WERI-Rb-1 (cell line): ENCODE measurements at regions not wholly inside any gene's neighbourhood (a gene's known extent, or its start where the extent isn't known, plus 50 kb on each side); places are given as distances from the start of the nearest gene placed in this dataset.

Experiments
- DNase-seq: peaks from one replicate; pipeline ENCODE4 v3.0.0-alpha.2; 2020
- H3K27ac ChIP-seq: fragments of 250-450 bp; sonication (Bioruptor Pico); 2 replicates; pipeline ENCODE4 v1.5.1; 2020; ENCODE audit warnings: mild to moderate bottlenecking, moderate library complexity
- H3K27me3 ChIP-seq: fragments of 250-450 bp; sonication (Bioruptor Pico); 2 replicates; pipeline ENCODE4 v1.5.1; 2021; ENCODE audit warnings: mild to moderate bottlenecking, low read depth, moderate library complexity; ENCODE audit not compliant: insufficient read depth, severe bottlenecking
- H3K36me3 ChIP-seq: fragments of 250-450 bp; sonication (Bioruptor Pico); 2 replicates; pipeline ENCODE4 v1.5.1; 2020; ENCODE audit warnings: mild to moderate bottlenecking, moderate library complexity
- H3K4me3 ChIP-seq: 2 replicates; pipeline ENCODE4 v1.5.1; 2011; ENCODE audit warnings: low read depth, mild to moderate bottlenecking, control low read depth, low read length
- H3K9me3 ChIP-seq: fragments of 250-450 bp; sonication (Bioruptor Pico); 2 replicates; pipeline ENCODE4 v1.5.1; 2021; ENCODE audit warnings: mild to moderate bottlenecking, moderate library complexity; ENCODE audit not compliant: severe bottlenecking
- TF ChIP-seq, protein P1 (sequence below): IDR thresholded peaks from 2 replicates; pipeline ENCODE4 v1.5.1; 2011; ENCODE audit warnings: low read depth, mild to moderate bottlenecking, control low read depth, inconsistent platforms, low read length

DNA sequence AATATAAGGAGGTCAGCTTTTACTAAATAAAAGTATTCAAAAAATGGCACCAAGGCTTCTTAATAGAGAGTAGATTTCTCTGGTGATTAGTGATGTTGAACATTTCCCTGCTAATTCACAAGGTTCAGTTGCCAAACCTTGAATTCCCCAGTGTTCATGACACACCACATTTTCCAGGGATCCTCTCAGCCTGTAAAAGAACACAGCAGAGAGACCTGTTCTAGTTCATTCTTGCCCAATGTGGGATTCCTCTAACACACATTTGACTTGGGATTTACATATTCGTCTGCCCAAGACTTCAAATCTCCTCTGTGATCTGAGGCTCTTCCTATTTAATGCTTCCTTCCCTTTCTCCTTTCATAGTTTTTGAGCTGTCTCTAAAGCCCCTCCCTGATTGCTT, 273.2 kb upstream of the CDH9 start:
- TF ChIP-seq, protein P1, sequence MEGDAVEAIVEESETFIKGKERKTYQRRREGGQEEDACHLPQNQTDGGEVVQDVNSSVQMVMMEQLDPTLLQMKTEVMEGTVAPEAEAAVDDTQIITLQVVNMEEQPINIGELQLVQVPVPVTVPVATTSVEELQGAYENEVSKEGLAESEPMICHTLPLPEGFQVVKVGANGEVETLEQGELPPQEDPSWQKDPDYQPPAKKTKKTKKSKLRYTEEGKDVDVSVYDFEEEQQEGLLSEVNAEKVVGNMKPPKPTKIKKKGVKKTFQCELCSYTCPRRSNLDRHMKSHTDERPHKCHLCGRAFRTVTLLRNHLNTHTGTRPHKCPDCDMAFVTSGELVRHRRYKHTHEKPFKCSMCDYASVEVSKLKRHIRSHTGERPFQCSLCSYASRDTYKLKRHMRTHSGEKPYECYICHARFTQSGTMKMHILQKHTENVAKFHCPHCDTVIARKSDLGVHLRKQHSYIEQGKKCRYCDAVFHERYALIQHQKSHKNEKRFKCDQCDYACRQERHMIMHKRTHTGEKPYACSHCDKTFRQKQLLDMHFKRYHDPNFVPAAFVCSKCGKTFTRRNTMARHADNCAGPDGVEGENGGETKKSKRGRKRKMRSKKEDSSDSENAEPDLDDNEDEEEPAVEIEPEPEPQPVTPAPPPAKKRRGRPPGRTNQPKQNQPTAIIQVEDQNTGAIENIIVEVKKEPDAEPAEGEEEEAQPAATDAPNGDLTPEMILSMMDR, result no peak
- Histone ChIP-seq H3K9me3 (no peaks in the 10 kb centered on the region), H3K36me3 (no peaks in the 10 kb centered on the region), H3K4me3 (no peak overlapping the region), H3K27ac (no peak overlapping the region), H3K27me3 (no peaks in the 10 kb centered on the region)
- no peak for DNase-seq

DNA sequence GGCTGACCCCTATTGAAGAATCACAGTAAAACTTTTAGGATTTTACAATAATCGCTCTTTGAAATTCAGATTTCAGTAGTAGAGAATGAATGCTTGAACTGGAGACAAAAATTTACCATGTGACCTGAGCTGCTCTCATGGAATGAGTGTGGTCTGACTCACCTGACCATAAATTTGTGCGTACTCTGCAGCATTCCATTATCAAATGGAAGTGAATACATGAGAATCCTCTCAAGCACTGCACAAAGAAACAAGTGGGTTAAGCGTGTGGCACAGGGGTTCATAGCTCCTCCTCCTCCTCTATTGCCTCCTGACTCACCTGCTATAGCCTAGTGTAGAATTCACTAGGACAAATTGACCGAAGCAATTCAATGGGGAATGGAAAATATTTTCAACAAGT, 269.8 kb upstream of the CDH9 start:
- no peaks in the 10 kb centered on the region for H3K9me3 ChIP-seq
- H3K36me3 ChIP-seq, result no peaks in the 10 kb centered on the region
- no peak for DNase-seq
- no peak overlapping the region for H3K27ac ChIP-seq
- H3K27me3 ChIP-seq, result no peaks in the 10 kb centered on the region
- no peak overlapping the region for H3K4me3 ChIP-seq
- TF ChIP-seq, protein P1, result no peak

DNA sequence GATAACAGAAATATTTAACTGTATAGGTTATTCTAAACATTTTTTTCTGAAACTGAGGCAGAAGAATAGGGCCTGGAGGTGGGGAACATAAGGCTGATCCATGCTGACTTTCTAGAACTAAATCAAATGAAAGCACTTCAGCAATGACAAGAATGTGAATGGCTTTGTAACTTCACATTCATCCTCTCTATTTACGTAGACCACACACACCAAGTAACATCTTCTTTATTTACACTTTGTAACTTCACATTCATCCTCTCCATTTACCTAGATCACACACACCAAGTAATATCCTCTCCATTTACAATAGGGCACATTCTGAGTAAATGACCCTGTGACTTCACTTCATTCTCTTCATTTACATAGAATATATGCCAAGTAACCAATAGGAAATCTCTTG, 251.8 kb upstream of the CDH9 start:
- H3K36me3 ChIP-seq, result no peaks in the 10 kb centered on the region
- DNase-seq, result no peak
- H3K27me3 ChIP-seq, result no peaks in the 10 kb centered on the region
- TF ChIP-seq, protein P1, result no peak
- H3K4me3 ChIP-seq, result no peak overlapping the region
- H3K27ac ChIP-seq, result no peak overlapping the region
- H3K9me3 ChIP-seq, result no peaks in the 10 kb centered on the region

DNA sequence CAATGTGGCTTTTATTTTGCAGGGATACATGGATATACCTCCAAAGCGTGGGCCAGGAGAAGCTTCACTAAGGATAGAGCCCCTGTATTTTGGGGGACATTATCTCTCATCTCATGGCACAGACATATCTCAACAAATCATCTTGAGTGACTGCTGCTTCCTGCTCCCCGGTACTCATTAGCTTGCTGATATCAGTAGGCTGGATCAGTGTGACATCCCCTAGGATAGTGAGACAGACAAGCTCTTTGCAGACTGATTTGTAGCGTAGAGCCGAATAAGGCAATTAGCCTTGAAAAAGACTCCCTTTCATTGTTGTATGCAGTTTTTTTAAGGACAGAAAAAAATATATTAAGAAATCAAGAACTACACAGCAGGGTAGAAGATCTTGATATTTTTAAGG, 237.7 kb upstream of the CDH9 start:
- Histone ChIP-seq H3K9me3 (no peaks in the 10 kb centered on the region), H3K27ac (no peak overlapping the region), H3K4me3 (no peak overlapping the region), H3K36me3 (no peaks in the 10 kb centered on the region), H3K27me3 (no peaks in the 10 kb centered on the region)
- TF ChIP-seq, protein P1, result no peak
- no peak for DNase-seq

DNA sequence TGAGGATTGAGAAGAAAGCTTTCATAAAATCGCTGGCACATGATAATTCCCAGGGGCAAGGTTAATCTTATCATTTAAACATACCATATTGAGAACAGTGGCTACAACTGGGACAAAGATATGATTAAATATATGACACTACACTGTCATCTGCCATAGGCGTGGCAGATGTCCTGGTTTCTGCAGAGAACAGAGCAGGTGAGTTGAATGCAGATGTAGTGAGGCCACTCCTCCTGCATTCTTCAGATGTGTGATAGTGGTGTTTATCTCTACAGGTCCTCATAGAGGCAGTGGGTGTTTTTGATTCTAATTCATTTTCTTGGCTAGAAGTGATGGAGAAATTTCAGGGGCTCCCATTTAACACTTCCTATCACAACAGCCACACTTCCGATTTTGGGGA, 237.0 kb upstream of the CDH9 start:
- Histone ChIP-seq H3K4me3 (no peak overlapping the region), H3K27me3 (no peaks in the 10 kb centered on the region)
- TF ChIP-seq, protein P1, result no peak

DNA sequence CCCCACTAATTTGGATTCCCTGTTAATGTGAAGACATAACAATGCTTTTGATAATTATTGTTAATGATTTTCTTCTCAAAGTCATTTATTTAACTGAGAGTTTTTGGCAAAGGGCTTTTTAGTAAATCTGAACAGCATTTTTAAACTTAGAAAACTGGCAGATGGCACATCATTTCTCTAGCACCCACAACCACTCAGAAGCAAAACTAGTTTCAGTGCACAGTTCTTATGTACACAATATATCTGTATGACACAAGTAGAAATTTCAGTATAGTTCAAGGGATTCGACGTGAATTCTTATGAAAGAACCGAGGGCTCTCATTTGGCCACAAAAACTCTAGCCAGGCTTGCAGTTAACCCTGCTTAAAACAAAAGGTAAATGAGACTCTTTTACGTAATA, 231.4 kb upstream of the CDH9 start:
- Histone ChIP-seq H3K4me3 (no peak overlapping the region), H3K9me3 (no peaks in the 10 kb centered on the region), H3K27ac (no peak overlapping the region), H3K27me3 (no peaks in the 10 kb centered on the region), H3K36me3 (no peaks in the 10 kb centered on the region)
- TF ChIP-seq, protein P1, result no peak
- no peak for DNase-seq

More for the DNA sequence above, 237.0 kb upstream of the CDH9 start:
- Histone ChIP-seq H3K36me3 (no peaks in the 10 kb centered on the region), H3K9me3 (no peaks in the 10 kb centered on the region), H3K27ac (no peak overlapping the region)
- no peak for DNase-seq
